ENCODE measurements at regions not wholly inside any gene's neighbourhood (a gene's known extent, or its start where the extent isn't known, plus 50 kb on each side); places are given as distances from the start of the nearest gene placed in this dataset.
"Not testable (repeated sequence)": the region's sequence is repeated elsewhere in the genome, so short reads cannot be mapped to it uniquely, and the experiment has no call there.

DNA sequence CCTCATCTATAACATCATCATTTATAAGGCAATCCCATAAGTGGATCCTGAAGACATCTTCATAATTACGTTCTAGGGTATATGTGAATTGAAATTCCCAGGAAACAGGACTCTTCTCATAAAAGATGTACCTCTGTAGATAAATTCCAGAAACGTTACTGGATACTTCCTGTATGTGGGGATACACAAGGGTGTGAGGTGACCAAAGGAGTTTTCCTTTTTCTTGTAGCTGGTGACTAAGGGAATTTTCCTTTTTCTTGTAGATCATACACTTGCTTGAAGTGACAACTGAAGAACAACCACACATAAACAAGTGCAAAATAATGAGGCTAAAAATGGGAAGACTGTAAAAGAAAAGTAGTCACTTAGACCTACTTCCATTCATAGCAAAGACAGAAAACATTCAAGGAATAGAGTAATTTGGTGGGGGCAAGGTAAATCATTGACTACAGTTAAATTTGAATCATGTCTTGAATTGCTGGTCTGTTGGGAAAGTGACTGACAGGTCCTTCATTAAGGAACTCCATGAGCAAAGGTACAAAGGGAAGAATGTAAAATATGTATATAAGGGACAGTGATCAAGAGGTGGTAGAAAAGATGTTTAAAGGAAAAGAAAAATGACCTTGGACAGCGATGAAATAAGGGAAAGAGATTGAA lies 53.2 kb upstream of the UBE2E3 start:
- no peak for DNase-seq (ENCODE audit: low read depth)

DNA sequence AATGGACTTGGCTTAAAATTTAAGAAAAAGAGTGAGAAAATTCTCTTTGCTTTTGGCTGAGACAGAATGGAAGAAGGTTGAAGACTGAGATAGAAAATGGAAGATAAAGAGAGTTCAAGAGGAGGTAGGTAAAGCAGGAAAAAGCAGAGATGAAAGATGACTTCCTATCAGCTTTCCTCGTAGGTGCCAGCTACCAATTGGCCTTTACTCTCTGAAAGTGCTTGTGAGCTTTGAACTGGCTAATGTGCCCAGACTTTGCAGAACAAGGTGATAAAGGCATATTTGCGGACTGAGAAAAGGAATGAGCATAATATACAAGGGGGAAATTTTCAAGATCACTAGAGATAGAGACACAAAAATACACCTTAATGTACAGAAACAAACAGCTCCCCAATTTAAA lies 54.7 kb upstream of the UBE2E3 start:
- no peak for DNase-seq (ENCODE audit: low read depth)

DNA sequence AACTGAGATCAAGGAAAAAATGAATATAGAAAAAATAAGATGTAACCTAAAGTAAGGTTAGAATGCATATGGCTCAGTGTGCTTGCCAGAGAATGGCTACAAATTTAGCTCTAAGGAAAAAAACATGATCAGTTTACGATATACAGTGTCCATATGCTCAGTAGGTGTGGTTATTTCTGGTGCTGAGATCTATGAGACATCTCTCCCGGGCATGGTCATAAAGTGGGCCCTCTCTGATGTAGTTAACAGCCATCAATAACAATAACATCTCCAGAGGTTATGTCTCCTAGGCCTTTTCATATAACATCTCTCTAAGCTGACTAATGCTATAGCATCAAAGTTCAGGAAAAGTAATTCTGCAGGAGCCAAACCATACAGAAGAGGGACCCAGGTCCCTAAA lies 56.3 kb upstream of the UBE2E3 start:
- DNase-seq (ENCODE audit: low read depth) = no peak

DNA sequence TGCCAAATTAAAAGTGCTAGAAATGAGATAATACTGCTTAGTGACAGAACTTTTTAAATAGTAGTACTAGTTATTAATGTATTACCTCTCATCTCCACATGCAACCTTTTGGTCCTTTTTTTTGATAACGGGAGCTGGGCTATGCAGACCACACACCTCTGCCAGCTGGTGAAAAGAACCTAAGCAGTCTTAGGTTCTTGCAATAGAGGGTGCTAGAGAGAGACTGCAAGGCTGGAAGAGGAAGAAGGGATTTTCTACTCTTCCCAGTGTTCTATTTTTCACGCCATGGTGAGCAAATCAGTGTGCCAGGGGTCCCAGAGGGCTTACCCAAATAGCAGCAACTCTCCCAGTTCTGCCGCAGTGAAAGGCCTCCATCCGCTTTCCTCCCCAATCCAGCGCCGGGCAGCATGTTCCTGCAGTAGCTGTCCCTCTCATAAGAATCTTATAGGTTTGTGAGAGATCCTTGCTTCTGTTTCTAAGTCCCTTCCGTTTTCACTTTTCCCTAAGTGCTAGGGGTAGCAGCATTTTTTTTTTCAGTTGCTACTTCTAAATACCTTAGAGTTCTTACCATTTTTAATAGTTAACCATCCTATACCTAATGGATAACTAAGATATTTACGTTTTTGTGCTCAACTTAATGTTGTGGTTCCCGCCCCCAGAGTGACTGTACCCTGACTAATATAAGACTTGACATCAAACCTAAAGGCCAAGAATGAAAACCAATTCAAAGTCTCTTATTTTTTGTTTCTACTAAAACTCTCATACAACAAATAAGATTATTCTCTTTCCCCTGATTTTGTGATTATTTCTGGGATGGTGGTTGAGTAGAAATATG lies 69.4 kb upstream of the UBE2E3 start:
- DNase-seq (ENCODE audit: low read depth) = no peak

DNA sequence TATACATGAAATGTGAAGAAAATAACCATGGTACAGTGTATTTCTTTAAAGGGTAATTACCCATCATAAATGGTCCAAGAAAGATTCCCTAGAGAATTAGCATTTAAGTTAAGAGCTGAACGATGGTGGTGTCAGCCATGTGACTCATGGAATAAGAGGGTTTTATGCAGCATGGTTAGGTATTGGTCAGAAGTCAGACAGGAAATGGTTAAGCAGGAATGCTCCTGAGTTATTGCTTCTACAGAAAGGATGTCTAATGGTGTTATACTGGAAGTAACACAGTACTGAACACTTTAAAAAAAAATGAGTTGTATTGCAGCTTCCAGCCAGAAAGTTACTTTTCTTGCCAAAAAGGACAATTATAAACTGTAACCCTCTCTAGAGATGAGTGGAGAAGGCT lies 72.7 kb upstream of the UBE2E3 start:
- no peak for DNase-seq (ENCODE audit: low read depth)

DNA sequence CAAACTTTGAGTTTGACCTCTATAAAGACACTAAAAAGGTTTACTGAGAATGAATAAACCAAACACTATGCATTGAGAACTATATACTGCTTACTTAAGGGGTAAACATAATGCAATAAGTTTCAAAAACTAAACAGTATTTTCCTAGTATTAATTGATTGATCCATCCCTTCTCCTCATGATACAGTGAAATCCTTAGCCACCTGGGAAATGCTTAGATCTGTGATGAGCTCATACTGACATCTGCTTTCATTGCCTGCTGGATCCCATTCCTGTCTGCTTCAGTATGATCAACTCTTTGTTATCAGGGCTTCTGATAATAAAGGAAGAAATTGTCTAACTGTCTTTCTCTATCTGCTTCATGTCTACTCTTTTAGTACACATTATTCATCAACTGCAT lies 74.9 kb upstream of the UBE2E3 start:
- no peak for DNase-seq (ENCODE audit: low read depth)

DNA sequence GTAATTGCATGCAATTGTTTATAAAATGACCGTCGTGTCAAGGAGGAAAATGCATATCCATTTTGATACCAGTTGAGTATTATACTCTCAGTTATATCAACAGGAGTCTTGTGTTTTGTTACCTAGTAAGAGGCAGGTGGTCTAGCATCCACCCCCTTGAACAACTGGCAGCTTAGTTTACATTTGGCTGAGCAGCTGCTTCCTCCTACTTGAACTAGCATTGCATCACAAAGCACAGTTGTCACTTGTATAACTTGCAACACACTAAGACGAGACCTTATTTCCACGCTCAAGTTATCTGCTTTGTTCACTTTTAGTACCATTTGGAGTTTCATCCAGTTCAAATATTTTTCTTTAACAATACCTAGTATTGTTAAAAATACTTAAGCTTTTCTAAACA lies 75.4 kb upstream of the UBE2E3 start:
- DNase-seq (ENCODE audit: low read depth) = no peak

DNA sequence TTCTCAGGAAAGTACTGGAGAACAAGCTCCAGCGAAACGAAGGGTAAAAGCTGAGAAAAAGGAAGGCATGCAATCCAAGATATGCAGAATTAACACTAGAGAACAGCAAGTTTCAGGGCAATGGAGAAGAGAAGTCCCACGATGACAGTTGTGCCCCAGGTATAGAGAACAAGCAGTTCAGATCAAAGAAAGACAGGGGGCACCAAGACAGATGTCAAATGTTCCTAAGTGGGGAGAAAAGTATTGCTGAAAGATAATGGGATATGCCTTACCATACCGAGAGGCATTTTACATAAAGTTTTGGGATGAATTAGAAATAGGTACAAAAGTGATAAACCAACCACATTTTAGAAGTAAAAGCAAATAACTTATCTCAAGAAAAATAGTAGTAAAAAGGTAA lies 79.1 kb upstream of the UBE2E3 start:
- no peak for DNase-seq (ENCODE audit: low read depth)

DNA sequence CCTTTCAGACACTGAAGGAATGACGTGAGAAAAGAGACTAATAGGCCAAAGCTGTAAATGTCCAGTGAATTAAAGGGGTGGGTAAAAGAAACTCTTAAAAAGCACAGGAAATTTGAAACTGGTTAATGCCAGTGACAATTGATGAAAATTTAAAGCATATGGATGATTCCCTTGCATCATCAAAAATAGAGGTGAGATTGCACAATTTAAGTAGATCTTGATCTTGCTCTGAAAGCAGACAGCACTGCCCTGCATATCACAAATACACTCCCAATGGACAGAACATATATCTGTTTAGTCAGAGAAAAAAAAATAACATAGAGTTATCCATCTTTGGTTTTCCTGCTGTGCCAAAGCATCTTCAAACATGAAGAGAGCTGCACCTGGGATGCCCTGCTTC lies 86.7 kb upstream of the UBE2E3 start:
- no peak for DNase-seq (ENCODE audit: low read depth)

DNA sequence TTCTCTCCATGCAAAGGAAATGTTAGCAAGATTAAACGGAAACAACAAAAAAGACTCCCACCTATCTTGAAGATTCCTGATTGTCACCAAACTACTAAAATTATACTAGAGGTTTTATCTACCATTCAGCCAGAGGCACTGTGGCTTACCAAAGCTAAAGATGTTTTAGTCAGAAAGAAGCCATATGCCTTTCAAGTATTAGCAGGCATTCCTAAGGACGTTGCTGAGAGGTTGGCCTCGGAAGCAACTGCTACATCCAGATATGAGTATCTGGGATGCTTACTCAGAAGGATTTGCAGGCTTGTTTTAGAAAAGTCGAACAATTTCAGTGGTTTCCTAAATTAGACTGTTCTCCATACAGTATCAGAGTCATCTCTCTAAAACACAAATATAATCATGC lies 88.3 kb upstream of the UBE2E3 start:
- no peak for DNase-seq (ENCODE audit: low read depth)

DNA sequence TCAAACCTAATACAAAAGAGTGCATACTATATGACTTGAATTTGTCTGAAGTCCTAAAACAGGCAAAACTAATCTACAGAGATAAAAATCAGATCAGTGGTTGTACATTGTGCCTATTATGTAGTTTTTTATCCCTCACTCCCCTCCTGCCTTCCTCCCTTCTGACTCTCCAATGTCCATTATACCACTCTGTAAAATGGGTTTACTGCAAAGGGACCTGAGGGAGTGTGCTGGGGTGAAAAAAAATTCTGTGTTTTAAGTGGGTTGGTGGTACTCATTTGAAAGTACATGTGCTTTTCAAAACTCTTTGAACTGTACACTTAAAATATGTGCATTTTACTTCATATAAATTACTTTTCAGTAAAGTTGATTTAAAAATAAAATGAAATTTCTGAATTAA lies 89.0 kb upstream of the UBE2E3 start:
- DNase-seq (ENCODE audit: low read depth) = no peak

DNA sequence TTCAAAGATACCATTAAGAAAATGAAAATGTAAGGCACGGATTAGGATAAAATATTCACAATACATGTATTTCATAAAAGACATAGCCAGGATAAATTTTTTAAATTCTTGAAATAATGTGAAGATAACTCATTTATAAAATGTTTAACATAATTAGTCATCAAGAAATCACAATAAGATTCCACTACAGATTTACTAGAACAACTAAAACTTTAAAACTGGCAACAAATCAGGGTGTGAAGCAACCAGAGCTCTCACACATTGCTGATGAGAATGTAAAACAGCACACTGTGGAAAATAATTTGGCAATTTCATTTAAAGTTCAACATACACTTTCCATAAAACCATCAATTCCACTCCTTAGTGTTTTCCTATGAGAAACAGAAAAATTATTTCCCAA lies 89.6 kb upstream of the UBE2E3 start:
- DNase-seq (ENCODE audit: low read depth) = no peak

DNA sequence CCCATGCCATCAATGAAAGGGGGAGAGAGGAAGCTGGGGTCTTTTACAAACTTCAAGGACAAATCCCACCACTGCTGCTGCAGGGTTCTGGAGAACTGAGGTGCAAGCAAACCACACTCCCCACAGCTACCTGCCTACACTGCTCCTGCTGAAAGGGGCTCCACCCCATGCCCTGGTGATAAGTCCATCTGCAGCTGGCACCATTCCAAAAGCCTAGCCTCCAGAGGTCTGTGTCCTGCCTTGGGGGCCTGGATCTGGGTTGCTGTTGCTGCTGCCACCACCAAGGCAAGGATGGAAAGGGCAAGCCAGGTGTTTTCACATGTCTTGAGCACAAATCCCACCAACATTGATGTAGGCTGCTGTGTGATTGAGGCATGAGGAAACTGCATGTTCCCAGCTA lies 97.4 kb upstream of the UBE2E3 start:
- DNase-seq (ENCODE audit: low read depth) = no peak

DNA sequence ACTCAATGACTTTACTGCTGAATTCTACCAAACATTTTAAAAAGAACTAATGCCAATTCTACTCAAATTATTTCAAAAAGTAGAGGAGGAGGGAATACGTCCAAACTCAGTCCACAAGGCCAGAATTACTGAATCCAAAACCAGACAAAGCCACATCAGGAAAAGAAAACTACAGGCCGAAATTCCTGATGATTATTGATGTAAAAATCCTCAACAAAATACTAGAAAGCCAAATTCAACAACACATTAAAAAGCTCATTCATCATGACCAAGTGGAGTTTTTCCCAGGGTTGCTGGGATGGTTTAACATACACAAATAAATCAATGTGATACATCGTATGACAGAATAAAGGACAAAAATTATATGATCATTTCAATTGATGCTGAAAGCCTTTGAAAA lies 103.9 kb upstream of the UBE2E3 start:
- no peak for DNase-seq (ENCODE audit: low read depth)

DNA sequence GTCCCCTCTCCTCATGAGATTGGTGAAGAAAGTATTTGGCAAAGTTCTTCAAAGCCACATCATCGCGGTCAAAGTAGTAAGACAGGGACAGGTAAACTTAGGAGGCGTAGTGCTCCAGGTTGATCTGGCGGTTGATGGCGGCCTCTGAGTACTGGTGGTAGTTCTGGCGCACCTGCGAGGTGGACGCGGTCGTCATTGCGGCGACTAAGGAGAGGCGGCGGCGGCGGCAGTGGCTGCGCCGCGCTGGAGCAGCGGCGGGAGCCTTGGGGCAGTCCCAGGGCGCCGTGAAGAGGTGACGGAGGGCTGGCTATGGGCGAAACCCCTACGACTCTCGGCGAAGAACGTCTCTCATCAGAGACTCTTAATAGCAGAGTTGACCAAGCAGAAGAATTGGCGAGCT lies 107.2 kb upstream of the UBE2E3 start:
- DNase-seq (ENCODE audit: low read depth) = no peak

DNA sequence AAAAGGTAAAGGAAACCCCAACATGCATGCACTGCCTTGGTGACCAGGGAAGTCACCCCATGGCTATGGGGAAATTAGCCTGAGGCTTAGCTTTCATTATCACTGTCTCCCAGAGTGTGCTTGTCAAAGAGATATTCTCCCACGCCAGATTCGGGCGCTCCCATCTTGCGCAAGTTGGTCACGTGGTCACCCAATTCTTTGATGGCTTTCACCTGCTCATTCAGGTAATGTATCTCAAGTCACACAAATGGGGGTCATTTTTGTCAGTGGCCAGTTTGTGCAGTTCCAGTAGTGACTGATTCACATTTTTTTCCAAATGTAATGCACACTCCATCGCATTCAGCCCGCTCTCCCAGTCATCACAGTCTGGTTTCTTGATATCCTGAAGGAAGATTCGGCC lies 107.6 kb upstream of the UBE2E3 start:
- not testable (repeated sequence) for DNase-seq (ENCODE audit: low read depth)

DNA sequence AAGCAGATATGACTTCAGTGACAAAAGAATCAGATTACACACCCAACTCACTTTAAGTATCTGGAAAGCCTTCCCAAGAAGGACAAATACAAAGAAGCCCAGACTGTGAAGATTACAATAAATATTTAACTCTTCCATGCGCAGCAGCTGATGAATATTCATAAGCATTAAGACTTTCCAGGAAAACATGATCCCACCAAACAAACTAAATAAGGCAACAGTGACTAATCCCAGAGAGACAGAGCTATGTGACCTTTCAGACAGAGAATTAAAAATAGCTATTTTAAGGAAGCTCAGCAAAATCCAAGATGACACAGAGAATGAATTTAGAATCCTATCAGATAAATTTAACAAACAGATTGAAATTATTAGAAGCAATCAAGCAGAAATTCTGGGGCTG lies 108.2 kb upstream of the UBE2E3 start:
- no peak for DNase-seq (ENCODE audit: low read depth)

DNA sequence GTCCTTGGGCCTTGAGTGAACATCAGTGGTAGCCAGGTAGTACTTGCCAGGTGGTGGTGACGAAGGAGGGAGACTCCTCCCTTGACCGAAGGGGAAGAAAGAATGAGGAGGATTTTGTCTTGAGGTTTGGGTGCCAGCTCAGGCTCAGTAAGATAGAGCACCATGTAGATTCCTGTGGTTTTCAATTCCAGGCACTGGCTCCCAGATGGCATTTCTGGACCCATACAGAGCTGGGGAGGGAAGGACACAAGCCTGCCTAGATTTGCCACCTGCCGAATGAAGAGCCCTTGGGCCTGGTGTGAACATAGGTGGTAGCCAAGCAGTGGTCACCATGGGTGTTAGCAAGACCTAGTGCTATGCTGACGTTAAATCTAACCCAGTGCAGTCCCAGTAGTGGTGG lies 108.8 kb upstream of the UBE2E3 start:
- no peak for DNase-seq (ENCODE audit: low read depth)

DNA sequence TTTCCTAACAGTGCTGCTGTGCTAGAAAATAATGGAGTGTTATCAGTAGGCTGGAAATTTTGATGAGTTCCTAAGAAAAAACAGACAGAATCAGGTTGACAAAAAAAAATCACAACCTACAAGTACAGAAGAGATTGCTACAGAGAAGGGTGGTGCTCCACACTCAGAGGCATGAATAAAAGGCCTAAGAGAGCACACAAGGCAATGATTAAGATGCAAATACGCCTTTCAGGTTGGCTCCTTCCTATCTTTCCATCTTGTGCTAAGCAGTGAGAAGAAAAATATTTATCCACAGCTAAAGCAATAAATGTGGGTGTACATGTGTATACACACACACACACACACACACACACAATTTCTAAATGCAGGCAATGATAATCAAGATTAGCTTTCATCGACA lies 130.6 kb upstream of the UBE2E3 start:
- no peak for DNase-seq (ENCODE audit: low read depth)

DNA sequence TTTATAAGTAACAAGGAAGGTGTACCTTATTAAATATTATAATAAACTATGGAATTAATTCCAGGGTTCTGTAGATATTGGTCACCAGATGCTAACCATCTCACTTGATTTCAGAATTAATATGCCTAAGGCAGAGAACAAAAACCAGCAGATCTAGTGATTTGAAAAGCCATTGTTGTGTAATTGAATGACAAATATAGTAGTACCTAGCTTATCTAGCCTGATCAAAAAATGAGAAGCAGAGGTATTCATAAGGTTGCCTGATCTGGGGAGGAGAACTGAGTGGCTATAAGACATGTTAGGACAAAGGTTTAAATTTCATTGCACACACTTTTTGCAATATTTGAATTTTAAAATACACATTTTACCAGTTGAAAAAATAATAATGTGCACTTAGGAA lies 132.0 kb upstream of the UBE2E3 start:
- DNase-seq (ENCODE audit: low read depth) = no peak

DNA sequence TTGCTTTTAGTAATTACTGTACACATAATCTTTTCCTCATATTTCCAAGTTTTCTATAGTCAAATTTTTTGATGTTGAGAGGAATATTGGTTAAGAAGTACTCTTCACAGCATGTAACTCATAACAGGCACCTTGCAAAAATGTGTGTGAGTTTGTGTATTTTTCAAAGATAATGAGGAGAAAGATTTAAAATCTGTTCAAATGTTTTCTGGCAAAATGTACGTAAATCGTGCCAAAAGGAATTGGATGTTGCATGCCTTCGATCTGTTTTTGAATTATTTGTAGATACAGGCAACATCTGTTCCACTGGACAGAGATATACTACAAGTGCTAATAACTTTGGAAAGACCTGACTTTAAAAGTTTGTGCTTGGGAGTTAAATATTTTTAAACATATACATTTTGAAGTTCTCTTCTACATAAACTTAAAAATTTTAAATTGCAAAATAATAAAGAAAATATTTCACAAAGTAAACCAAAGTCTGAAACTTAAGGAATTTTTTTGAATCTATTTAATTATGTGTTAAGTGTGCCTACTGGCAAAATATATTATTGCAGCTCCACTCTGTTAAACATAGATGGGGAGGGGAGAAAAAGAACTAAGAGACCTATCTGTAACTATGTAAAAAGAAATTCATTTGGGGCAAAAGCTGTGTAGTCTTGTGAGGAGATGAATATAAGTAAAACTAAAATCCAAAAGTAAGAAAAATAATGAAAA lies 133.5 kb upstream of the UBE2E3 start:
- DNase-seq (ENCODE audit: low read depth) = no peak

DNA sequence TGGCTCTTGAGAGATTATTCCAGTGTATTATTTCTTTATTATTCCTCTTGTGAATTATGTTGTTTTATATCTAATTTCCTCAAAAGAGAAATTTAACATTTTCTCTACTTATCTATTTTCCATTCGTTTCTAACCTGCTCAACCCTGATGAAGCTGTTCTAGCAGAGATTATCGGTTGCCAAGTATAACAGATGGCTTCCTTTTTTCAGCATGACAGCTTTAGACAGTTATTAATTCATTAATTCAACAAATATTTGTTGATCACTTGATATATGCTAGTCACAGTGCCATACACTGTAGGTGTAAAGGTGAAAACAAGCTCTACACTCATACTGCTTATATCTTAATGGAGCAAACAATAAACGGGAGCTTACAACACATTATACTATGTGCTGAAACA lies 137.9 kb upstream of the UBE2E3 start:
- no peak for DNase-seq (ENCODE audit: low read depth)

DNA sequence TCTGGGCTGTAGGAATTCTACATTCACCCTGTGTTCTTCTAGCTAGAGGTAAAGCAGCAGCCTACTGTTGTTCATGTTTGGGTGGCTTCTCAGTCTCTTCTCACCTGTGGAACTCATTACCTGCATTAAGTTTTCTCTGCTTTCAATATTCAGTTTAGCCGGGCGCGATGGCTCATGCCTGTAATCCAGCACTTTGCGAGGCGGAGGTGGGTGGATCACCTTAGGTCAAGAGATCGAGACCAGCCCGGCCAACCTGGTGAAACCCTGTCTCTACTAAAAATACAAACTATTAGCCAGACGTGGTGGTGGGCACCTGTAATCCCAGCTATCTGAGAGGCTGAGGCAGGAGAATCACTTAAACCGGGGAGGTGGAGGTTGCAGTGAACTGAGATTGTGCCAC lies 139.8 kb upstream of the UBE2E3 start:
- DNase-seq (ENCODE audit: low read depth) = no peak
